H1 (cell line): ENCODE measurements at regions not wholly inside any gene's neighbourhood (a gene's known extent, or its start where the extent isn't known, plus 50 kb on each side); places are given as distances from the start of the nearest gene placed in this dataset.

Experiments used
- CTCF ChIA-PET: fragments of 300-600 bp; sonication (Branson Sonifier 250); formaldehyde crosslinking; loops from one replicate; lab custom pipeline; 2021; ENCODE audit not compliant: partially characterized antibody; lab: Charles Lee
- POLR2A ChIA-PET: fragments of 300-600 bp; sonication (Branson Sonifier 250); formaldehyde crosslinking; loops from one replicate; lab custom pipeline; 2021; ENCODE audit warnings: inconsistent platforms; ENCODE audit not compliant: partially characterized antibody; lab: Charles Lee
- DNase-seq, 2 experiments: peaks; one replicate each; pipeline versions ENCODE4 v3.0.0 to v3.0.0-alpha.2; 2010 to 2022; ENCODE audit warnings: low spot score in 2 of 2, low read depth in 1 of 2, mixed read lengths in 1 of 2
- FAIRE-seq: peaks from 2 replicates; lab custom pipeline; 2011; peaks lifted over from hg19 to GRCh38; lab: Jason Lieb, UNC
- H2AFZ ChIP-seq: 2 replicates; pipeline ENCODE4 v1.8.1; 2012; ENCODE audit warnings: low read length, inconsistent platforms
- H2AK5ac ChIP-seq: 2 replicates; pipeline ENCODE4 v1.6.1; 2013; ENCODE audit warnings: low read depth, low read length
- H2BK120ac ChIP-seq: replicated peaks from 2 replicates; pipeline ENCODE3; 2013; ENCODE audit warnings: low read depth, low read length, inconsistent platforms
- H2BK12ac ChIP-seq: 2 replicates; pipeline ENCODE4 v1.6.1; 2013; ENCODE audit warnings: low read depth, low read length
- H2BK15ac ChIP-seq: 2 replicates; pipeline ENCODE4 v1.6.1; 2013; ENCODE audit warnings: low read length
- H2BK20ac ChIP-seq: 2 replicates; pipeline ENCODE4 v1.6.1; 2013; ENCODE audit warnings: low read length
- H2BK5ac ChIP-seq: 2 replicates; pipeline ENCODE4 v1.6.1; 2013; ENCODE audit warnings: low read depth, low read length
- H3K14ac ChIP-seq: 2 replicates; pipeline ENCODE4 v1.6.1; 2013; ENCODE audit warnings: inconsistent platforms; ENCODE audit not compliant: insufficient read length
- H3K18ac ChIP-seq: 2 replicates; pipeline ENCODE4 v1.6.1; 2013; ENCODE audit warnings: low read length; ENCODE audit errors: extremely low read depth
- H3K23ac ChIP-seq: 2 replicates; pipeline ENCODE4 v1.6.1; 2013; ENCODE audit warnings: inconsistent platforms; ENCODE audit not compliant: insufficient read length
- H3K23me2 ChIP-seq: 2 replicates; pipeline ENCODE4 v1.6.1; 2013; ENCODE audit warnings: low read depth, low read length
- H3K27ac ChIP-seq: 2 replicates; pipeline ENCODE4 v1.6.1; 2011; ENCODE audit warnings: low read depth, low read length, inconsistent platforms
- H3K27me3 ChIP-seq, 4 experiments: replicated peaks in 1 of 4; 1 replicate in 1 of 4; 2 replicates in 3 of 4; pipeline versions ENCODE4 v1.6.1 to v1.8.1; 2011 to 2013; ENCODE audit warnings: low read length in 3 of 4, mild to moderate bottlenecking in 3 of 4, inconsistent platforms in 2 of 4, mixed read lengths in 2 of 4, moderate library complexity in 1 of 4; ENCODE audit not compliant: control insufficient read depth in 3 of 4, insufficient read depth in 3 of 4; ENCODE audit errors: extremely low read depth in 1 of 4
- H3K36me3 ChIP-seq, 4 experiments: 2 replicates each; pipeline versions ENCODE4 v1.6.1 to v1.8.1; 2011 to 2013; ENCODE audit warnings: mild to moderate bottlenecking in 4 of 4, low read length in 3 of 4, moderate library complexity in 2 of 4, control low read depth in 1 of 4, inconsistent platforms in 1 of 4; ENCODE audit not compliant: insufficient read depth in 4 of 4, control insufficient read depth in 2 of 4
- H3K4ac ChIP-seq: replicated peaks from 2 replicates; pipeline ENCODE3; 2013; ENCODE audit warnings: low read length, low read depth, mixed read lengths, inconsistent platforms; ENCODE audit not compliant: insufficient read length
- H3K4me1 ChIP-seq, 4 experiments: replicated peaks in 1 of 4; 1 replicate in 1 of 4; 2 replicates in 3 of 4; pipeline versions ENCODE4 v1.6.1 to v1.8.1; 2011 to 2013; ENCODE audit warnings: low read length in 3 of 4, inconsistent platforms in 2 of 4, mixed read lengths in 1 of 4; ENCODE audit not compliant: insufficient read depth in 4 of 4, control insufficient read depth in 3 of 4
- H3K4me2 ChIP-seq, 2 experiments: 2 replicates each; pipeline versions ENCODE4 v1.6.1 to v1.8.1; 2011 to 2013; ENCODE audit warnings: low read depth in 2 of 2, low read length in 2 of 2, control low read depth in 1 of 2, inconsistent platforms in 1 of 2, mild to moderate bottlenecking in 1 of 2; ENCODE audit not compliant: insufficient read depth in 1 of 2
- H3K4me3 ChIP-seq, 4 experiments: fragments of 200-600, 300-600 bp in 1 of 4; sonication (generic), shearing (Covaris generic), sonication (Bioruptor Twin) in 1 of 4; 2 replicates each; pipeline versions ENCODE4 v1.5.1 to v1.8.1; 2011 to 2016; ENCODE audit warnings: low read length in 4 of 4, low read depth in 3 of 4, control low read depth in 2 of 4, inconsistent platforms in 2 of 4, mild to moderate bottlenecking in 2 of 4, mixed read lengths in 1 of 4, moderate library complexity in 1 of 4; ENCODE audit not compliant: insufficient read depth in 2 of 4; ENCODE audit errors: extremely low read depth in 1 of 4
- H3K56ac ChIP-seq: replicated peaks from 2 replicates; pipeline ENCODE3; 2013; ENCODE audit warnings: low read depth, mild to moderate bottlenecking, mixed read lengths, low read length, inconsistent platforms; ENCODE audit not compliant: insufficient read length
- H3K79me1 ChIP-seq: 2 replicates; pipeline ENCODE4 v1.6.1; 2013; ENCODE audit warnings: low read depth, low read length, control low read depth
- H3K79me2 ChIP-seq, 2 experiments: 2 replicates each; pipeline versions ENCODE4 v1.6.1 to v1.8.1; 2012 to 2013; ENCODE audit warnings: low read length in 2 of 2, mild to moderate bottlenecking in 2 of 2, inconsistent platforms in 1 of 2; ENCODE audit not compliant: insufficient read depth in 2 of 2, control insufficient read depth in 1 of 2
- H3K9ac ChIP-seq, 4 experiments: replicated peaks in 1 of 4; 1 replicate in 1 of 4; 2 replicates in 3 of 4; pipeline versions ENCODE4 v1.6.1 to v1.8.1; 2011 to 2013; ENCODE audit warnings: low read depth in 3 of 4, low read length in 3 of 4, control low read depth in 2 of 4, mild to moderate bottlenecking in 2 of 4, moderate library complexity in 2 of 4, inconsistent platforms in 1 of 4; ENCODE audit errors: extremely low read depth in 1 of 4
- H3K9me3 ChIP-seq, 2 experiments: 2 replicates each; pipeline versions ENCODE4 v1.6.1 to v1.8.1; 2012 to 2013; ENCODE audit warnings: mild to moderate bottlenecking in 2 of 2, moderate library complexity in 2 of 2, control low read depth in 1 of 2, inconsistent platforms in 1 of 2, low read depth in 1 of 2, low read length in 1 of 2, mixed read lengths in 1 of 2; ENCODE audit not compliant: insufficient read depth in 2 of 2
- H4K20me1 ChIP-seq, 2 experiments: replicated peaks in 1 of 2; 2 replicates each; pipeline versions ENCODE3 to v1.8.1; 2011 to 2013; ENCODE audit warnings: inconsistent platforms in 2 of 2, low read length in 2 of 2, mild to moderate bottlenecking in 1 of 2; ENCODE audit not compliant: insufficient read depth in 2 of 2, control insufficient read depth in 1 of 2
- H4K5ac ChIP-seq: 2 replicates; pipeline ENCODE4 v1.6.1; 2013; ENCODE audit warnings: low read length, low read depth, mixed read lengths, inconsistent platforms; ENCODE audit not compliant: insufficient read length
- H4K8ac ChIP-seq: 2 replicates; pipeline ENCODE4 v1.8.0; 2013; ENCODE audit warnings: mild to moderate bottlenecking, moderate library complexity, low read length, inconsistent platforms; ENCODE audit not compliant: insufficient read depth; ENCODE audit errors: extremely low read depth
- H4K91ac ChIP-seq: replicated peaks from 2 replicates; pipeline ENCODE3; 2013; ENCODE audit warnings: low read length, mixed read lengths, inconsistent platforms; ENCODE audit not compliant: insufficient read length
- BACH1 ChIP-seq: IDR thresholded peaks from 2 replicates; pipeline ENCODE4 v1.6.1; 2012; ENCODE audit warnings: low read length, improper control_type of control experiment
- BCL11A ChIP-seq, 2 experiments: IDR thresholded peaks; one replicate each; pipeline ENCODE4 v1.6.1; 2011; ENCODE audit warnings: low read depth in 2 of 2, low read length in 2 of 2, mild to moderate bottlenecking in 2 of 2
- CEBPB ChIP-seq: IDR thresholded peaks from 2 replicates; pipeline ENCODE4 v1.6.1; 2012; ENCODE audit warnings: low read depth, low read length
- CHD1 ChIP-seq: IDR thresholded peaks from 2 replicates; pipeline ENCODE4 v1.6.1; 2012; ENCODE audit warnings: low read depth, low read length, improper control_type of control experiment
- EP300 ChIP-seq, 2 experiments: IDR thresholded peaks; 1 replicate in 1 of 2; 2 replicates in 1 of 2; pipeline ENCODE4 v1.6.1; 2011 to 2012; ENCODE audit warnings: low read depth in 2 of 2, low read length in 2 of 2, mild to moderate bottlenecking in 2 of 2, borderline replicate concordance in 1 of 2, inconsistent platforms in 1 of 2, moderate library complexity in 1 of 2
- GTF2F1 ChIP-seq: IDR thresholded peaks from 2 replicates; pipeline ENCODE4 v1.6.1; 2012; ENCODE audit warnings: low read depth, low read length, improper control_type of control experiment, borderline replicate concordance
- HDAC2 ChIP-seq, 2 experiments: fragments of 300-600 bp in 1 of 2; sonication (generic) in 1 of 2; IDR thresholded peaks; 2 replicates each; pipeline ENCODE4 v1.6.1; 2011 to 2012; ENCODE audit warnings: low read depth in 2 of 2, low read length in 2 of 2, mild to moderate bottlenecking in 2 of 2, moderate library complexity in 2 of 2, borderline replicate concordance in 1 of 2, inconsistent platforms in 1 of 2
- HDAC6 ChIP-seq: IDR thresholded peaks from one replicate; pipeline ENCODE4 v1.7.1; 2012; ENCODE audit warnings: low read depth, mild to moderate bottlenecking, inconsistent platforms, low read length, moderate library complexity
- JUN ChIP-seq: IDR thresholded peaks from 2 replicates; pipeline ENCODE4 v1.6.1; 2011; ENCODE audit warnings: low read depth, mild to moderate bottlenecking, improper control_type of control experiment, low read length
- SIN3A ChIP-seq, 2 experiments: IDR thresholded peaks in 1 of 2; conservative IDR thresholded peaks in 1 of 2; 2 replicates each; pipeline ENCODE4 v1.6.1; 2011 to 2012; ENCODE audit warnings: low read length in 2 of 2, improper control_type of control experiment in 1 of 2, low read depth in 1 of 2, mild to moderate bottlenecking in 1 of 2
- SP2 ChIP-seq: IDR thresholded peaks from 2 replicates; pipeline ENCODE4 v1.6.1; 2012; ENCODE audit warnings: mild to moderate bottlenecking, low read length, inconsistent platforms
- SRF ChIP-seq: IDR thresholded peaks from 2 replicates; pipeline ENCODE4 v1.6.1; 2011; ENCODE audit warnings: mild to moderate bottlenecking, low read depth, low read length, moderate library complexity
- TCF12 ChIP-seq: IDR thresholded peaks from 2 replicates; pipeline ENCODE4 v1.6.1; 2011; ENCODE audit warnings: low read depth, mild to moderate bottlenecking, low read length
- YY1 ChIP-seq: IDR thresholded peaks from 2 replicates; pipeline ENCODE4 v1.6.1; 2011; ENCODE audit warnings: low read depth, mild to moderate bottlenecking, low read length
- WGBS, 2 experiments: shearing (Covaris generic) in 1 of 2; methylation state at CpG; one replicate each; pipeline versions ENCODE4 v1.1.6 to v1.1.7; 2013 to 2015; ENCODE audit warnings: low lambda C conversion rate in 2 of 2, mixed read lengths in 2 of 2, inconsistent platforms in 1 of 2, low coverage in 1 of 2, missing lambda C conversion rate in 1 of 2; ENCODE audit not compliant: insufficient replicate concordance in 2 of 2, insufficient coverage in 1 of 2, insufficient read length in 1 of 2; ENCODE audit errors: extremely low coverage in 1 of 2, missing lambda C conversion rate in 1 of 2; 5-methylcytosine and 5-hydroxymethylcytosine counted together

GRCh38 chr12:105906561-105906960 is 232.2 kb downstream of the NUAK1 start:
- Histone ChIP-seq H3K14ac (no peak overlapping the region), H4K5ac (no peak overlapping the region)
- TF ChIP-seq TCF12 (no peak), SP2 (no peak), BCL11A (IDR thresholded peaks at IDR 0.05; ENCODE audit: low read depth in 2 of 2, low read length in 2 of 2) (no peak), BACH1 (no peak), CHD1 (no peak), SIN3A (conservative IDR thresholded peaks at IDR 0.05 in 1 of 2, IDR thresholded peaks at IDR 0.05 in 1 of 2; ENCODE audit: low read depth in 1 of 2, low read length in 2 of 2) (no peak), GTF2F1 (no peak), CEBPB (no peak), HDAC2 (IDR thresholded peaks at IDR 0.05; ENCODE audit: borderline replicate concordance in 1 of 2, low read depth in 2 of 2, low read length in 2 of 2) (no peak), HDAC6 (no peak), EP300 (IDR thresholded peaks at IDR 0.05; ENCODE audit: borderline replicate concordance in 1 of 2, low read depth in 2 of 2, low read length in 2 of 2) (no peak), SRF (no peak), JUN (no peak), YY1 (no peak)

More at GRCh38 chr12:105906561-105906960, 232.2 kb downstream of the NUAK1 start:
- Histone ChIP-seq H2AK5ac (no peak overlapping the region), H2BK5ac (no peak overlapping the region), H3K23ac (no peak overlapping the region), H3K36me3 (no peaks in the 10 kb centered on the region), H3K23me2 (no peaks in the 10 kb centered on the region), H3K4me2 (no peak overlapping the region), H3K9ac (no peak overlapping the region), H2BK120ac (no peak overlapping the region), H3K4ac (no peak overlapping the region), H2BK15ac (no peak overlapping the region), H3K4me1 (no peaks in the 10 kb centered on the region), H4K20me1 (no peaks in the 10 kb centered on the region), H4K8ac (peak overlapping the region; percentile 29; the same call in 1 of the 2 replicates), H3K79me2 (no peaks in the 10 kb centered on the region), H2BK20ac (no peak overlapping the region), H2BK12ac (no peak overlapping the region), H3K27ac (no peak overlapping the region), H3K27me3 (no peaks in the 10 kb centered on the region), H3K18ac (no peak overlapping the region), H3K56ac (no peak overlapping the region), H4K91ac (no peak overlapping the region), H2AFZ (no peak overlapping the region), H3K4me3 (no peak overlapping the region), H3K79me1 (no peaks in the 10 kb centered on the region), H3K9me3 (no peaks in the 10 kb centered on the region)
- no peak for FAIRE-seq
- WGBS, 2 experiments: 100% methylated on average over 1 of the region's 1 CpG; no CpG with 5 or more reads in 1 of the 2 experiments
- no peak for DNase-seq
- CTCF ChIA-PET: no interaction called here
- POLR2A ChIA-PET: no interaction called here
